Coronary artery (tissue), 2 donors: ENCODE measurements at regions not wholly inside any gene's neighbourhood (a gene's known extent, or its start where the extent isn't known, plus 50 kb on each side); places are given as distances from the start of the nearest gene placed in this dataset.

ENCODE experiments used
- DNase-seq: peaks from one replicate; pipeline ENCODE4 v3.0.0-alpha.2; 2017; ENCODE audit warnings: low spot score
- H3K27ac ChIP-seq, 2 donors: fragments of 200-600 bp; sonication (generic); one replicate each; pipeline ENCODE4 v1.5.1; 2016 to 2019
- H3K4me3 ChIP-seq: fragments of 200-600 bp; sonication (generic); 2 replicates; pipeline ENCODE4 v1.5.1; 2016; ENCODE audit warnings: mild to moderate bottlenecking, moderate library complexity
- TF ChIP-seq, protein P1 (sequence below): fragments of 200-600 bp; sonication (generic); IDR thresholded peaks from one replicate; pipeline ENCODE4 v1.5.1; 2019; ENCODE audit warnings: antibody characterized with exemption

DNA sequence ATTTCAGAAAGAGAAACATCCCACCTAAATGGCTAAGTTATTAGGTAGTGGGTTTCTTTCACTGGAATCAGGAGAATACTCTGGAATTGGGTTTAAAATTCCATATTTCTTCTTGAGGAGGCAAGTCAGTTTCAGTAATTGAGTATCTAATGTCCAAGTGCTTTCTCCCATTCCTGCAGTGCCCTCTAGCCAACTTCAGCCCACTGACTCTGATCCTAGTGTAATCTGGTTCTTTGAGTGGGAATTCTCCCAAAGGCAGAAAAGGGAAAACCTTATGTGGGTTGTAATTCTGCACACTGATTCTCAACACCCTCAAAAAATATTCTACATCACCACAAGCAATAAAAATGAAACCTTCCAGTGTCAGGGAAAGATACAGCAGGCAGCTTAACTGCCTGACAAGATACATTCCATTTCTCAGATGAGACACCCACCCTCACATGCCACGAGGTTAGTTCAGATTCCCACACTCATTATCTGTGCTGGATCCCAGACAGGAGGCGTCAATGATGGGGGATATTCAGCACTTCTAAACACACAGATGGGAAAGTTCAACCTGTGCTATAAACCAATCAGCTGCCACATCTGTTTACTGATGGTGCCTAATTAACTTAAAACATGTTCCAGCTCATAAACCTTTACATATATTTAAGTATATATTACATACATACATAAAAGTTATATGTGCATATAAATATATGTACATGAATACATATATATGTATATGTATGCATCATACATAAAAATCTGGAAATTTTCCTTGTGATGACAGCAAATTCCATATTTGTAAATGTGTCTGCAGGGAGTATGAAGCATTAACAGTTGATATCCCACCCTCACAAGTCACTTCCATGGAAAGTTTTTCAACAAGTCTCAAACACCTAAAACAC, 833.4 kb upstream of the AMELY start:
- H3K4me3 ChIP-seq, result no peak overlapping the region
- DNase-seq, result no peak
- TF ChIP-seq, protein P1, sequence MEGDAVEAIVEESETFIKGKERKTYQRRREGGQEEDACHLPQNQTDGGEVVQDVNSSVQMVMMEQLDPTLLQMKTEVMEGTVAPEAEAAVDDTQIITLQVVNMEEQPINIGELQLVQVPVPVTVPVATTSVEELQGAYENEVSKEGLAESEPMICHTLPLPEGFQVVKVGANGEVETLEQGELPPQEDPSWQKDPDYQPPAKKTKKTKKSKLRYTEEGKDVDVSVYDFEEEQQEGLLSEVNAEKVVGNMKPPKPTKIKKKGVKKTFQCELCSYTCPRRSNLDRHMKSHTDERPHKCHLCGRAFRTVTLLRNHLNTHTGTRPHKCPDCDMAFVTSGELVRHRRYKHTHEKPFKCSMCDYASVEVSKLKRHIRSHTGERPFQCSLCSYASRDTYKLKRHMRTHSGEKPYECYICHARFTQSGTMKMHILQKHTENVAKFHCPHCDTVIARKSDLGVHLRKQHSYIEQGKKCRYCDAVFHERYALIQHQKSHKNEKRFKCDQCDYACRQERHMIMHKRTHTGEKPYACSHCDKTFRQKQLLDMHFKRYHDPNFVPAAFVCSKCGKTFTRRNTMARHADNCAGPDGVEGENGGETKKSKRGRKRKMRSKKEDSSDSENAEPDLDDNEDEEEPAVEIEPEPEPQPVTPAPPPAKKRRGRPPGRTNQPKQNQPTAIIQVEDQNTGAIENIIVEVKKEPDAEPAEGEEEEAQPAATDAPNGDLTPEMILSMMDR, result no peak
- no peak overlapping the region for H3K27ac ChIP-seq

GRCh38 chrY:7736847-7737365, 825.4 kb upstream of the AMELY start:
- no peak for DNase-seq
- TF ChIP-seq, protein P1, result no peak
- H3K27ac ChIP-seq, result no peak overlapping the region

GRCh38 chrY:7731651-7732050, 820.1 kb upstream of the AMELY start:
- Histone ChIP-seq H3K4me3 (no peak overlapping the region), H3K27ac (no peak overlapping the region)
- TF ChIP-seq, protein P1, result no peak
- no peak for DNase-seq

More at GRCh38 chrY:7736847-7737365, 825.4 kb upstream of the AMELY start:
- H3K4me3 ChIP-seq, result no peak overlapping the region

DNA sequence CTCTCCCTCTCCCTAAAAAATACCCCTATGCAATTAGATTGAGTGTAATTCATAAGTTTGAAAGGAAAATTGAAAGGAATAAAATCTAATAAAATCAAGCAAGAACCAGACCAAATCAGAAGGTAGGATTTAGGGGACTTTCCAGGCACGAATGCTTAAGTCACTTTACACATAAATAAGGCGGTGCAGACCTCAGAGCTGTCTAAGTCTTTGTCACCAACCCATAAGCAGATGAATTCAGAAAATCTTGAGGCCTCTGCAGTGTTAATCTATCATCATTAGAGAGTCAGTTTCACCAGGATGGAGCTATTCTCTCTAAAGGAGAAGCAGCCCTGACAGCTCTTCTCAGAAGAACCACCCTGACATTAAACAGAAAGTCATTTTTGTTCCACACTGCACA, 819.1 kb upstream of the AMELY start:
- H3K27ac ChIP-seq, result no peak overlapping the region

GRCh38 chrY:7730071-7730470, 818.5 kb upstream of the AMELY start:
- no peak overlapping the region for H3K4me3 ChIP-seq
- DNase-seq, result no peak
- H3K27ac ChIP-seq, result no peak overlapping the region
- TF ChIP-seq, protein P1, result no peak

More for the DNA sequence above, 819.1 kb upstream of the AMELY start:
- no peak overlapping the region for H3K4me3 ChIP-seq
- DNase-seq, result no peak
- TF ChIP-seq, protein P1, result no peak

DNA sequence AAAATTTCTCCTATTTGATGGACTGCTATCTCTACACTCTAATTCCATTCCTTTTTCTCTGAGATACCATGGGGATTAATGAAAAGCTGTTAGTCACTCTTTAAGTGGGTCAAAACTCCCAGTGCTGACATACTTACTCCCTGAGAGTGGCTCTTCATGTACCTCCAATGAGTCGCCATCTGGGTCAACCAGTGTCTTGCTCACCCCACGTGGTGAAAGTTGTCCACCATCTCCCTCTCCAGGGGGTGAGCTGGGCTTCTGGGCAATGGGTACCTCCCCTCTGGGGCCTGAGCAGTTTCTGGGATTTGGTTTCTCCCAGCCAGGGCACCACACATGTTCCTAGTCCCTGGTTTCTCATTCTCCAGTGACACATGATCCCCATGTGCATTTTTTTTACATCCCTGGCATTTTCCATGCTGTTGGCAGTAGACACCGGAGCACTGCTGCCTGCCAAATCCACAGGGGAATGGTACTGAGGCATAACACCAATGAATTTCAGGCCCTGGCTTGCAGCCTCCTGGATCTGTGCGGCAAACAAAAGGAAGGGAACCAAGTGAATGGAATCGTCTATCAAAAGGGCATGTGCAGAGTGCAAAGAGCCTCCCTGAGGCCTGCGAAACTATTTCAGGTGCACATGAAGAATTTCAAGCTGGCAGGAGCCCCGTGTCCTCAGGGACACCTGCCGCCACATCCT, 817.9 kb upstream of the AMELY start:
- DNase-seq, result no peak
- TF ChIP-seq, protein P1, result no peak
- H3K27ac ChIP-seq, result no peak overlapping the region
- no peak overlapping the region for H3K4me3 ChIP-seq
